Vagina (tissue), 2 donors: ENCODE measurements at regions not wholly inside any gene's neighbourhood (a gene's known extent, or its start where the extent isn't known, plus 50 kb on each side); places are given as distances from the start of the nearest gene placed in this dataset.

ENCODE experiments used
- POLR2A ChIP-seq, 2 donors: fragments of 450-650 bp; IDR thresholded peaks; one replicate each; pipeline ENCODE4 v1.6.1; 2017; ENCODE audit warnings: antibody characterized with exemption in 2 of 2, mild to moderate bottlenecking in 2 of 2, moderate library complexity in 2 of 2
- POLR2AphosphoS5 ChIP-seq, 2 donors: sonication (generic); formaldehyde crosslinking; IDR thresholded peaks; one replicate each; pipeline ENCODE4 v1.9.0; 2017; ENCODE audit warnings: antibody characterized with exemption in 2 of 2, mild to moderate bottlenecking in 2 of 2, low read depth in 1 of 2; ENCODE audit not compliant: insufficient read depth in 1 of 2
- TF ChIP-seq, protein P1 (sequence below), 3 experiments: fragments of 450-650 bp in 2 of 3; fragments of 200-600 bp in 1 of 3; sonication (generic) in 1 of 3; IDR thresholded peaks; one replicate each; pipeline ENCODE4 v1.5.1; 2017 to 2019; ENCODE audit warnings: antibody characterized with exemption in 3 of 3, mild to moderate bottlenecking in 2 of 3, moderate library complexity in 2 of 3

DNA sequence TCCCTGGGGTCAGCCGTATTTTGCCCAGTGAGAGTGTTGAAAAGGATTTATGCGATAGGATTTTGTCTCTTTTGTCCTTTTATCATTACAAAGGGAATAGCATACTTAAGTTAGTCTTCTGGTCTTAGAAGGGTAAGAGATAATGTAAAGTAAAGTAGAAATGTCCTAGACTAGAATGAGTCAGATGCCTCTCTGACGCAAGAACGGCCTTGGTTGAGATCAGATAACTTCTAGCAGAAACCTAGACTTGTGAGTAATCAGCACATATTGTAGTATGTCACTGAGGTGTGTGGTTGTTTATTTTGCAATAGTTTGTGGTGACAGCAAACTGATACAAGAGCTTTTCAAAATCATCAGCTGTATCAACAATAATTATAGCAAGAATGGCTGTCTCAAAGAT lies 866.1 kb downstream of the NSUN3 start:
- TF ChIP-seq, protein P1, sequence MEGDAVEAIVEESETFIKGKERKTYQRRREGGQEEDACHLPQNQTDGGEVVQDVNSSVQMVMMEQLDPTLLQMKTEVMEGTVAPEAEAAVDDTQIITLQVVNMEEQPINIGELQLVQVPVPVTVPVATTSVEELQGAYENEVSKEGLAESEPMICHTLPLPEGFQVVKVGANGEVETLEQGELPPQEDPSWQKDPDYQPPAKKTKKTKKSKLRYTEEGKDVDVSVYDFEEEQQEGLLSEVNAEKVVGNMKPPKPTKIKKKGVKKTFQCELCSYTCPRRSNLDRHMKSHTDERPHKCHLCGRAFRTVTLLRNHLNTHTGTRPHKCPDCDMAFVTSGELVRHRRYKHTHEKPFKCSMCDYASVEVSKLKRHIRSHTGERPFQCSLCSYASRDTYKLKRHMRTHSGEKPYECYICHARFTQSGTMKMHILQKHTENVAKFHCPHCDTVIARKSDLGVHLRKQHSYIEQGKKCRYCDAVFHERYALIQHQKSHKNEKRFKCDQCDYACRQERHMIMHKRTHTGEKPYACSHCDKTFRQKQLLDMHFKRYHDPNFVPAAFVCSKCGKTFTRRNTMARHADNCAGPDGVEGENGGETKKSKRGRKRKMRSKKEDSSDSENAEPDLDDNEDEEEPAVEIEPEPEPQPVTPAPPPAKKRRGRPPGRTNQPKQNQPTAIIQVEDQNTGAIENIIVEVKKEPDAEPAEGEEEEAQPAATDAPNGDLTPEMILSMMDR (IDR thresholded peaks at IDR 0.05), result no peak
- TF ChIP-seq POLR2AphosphoS5 (IDR thresholded peaks at IDR 0.05; ENCODE audit: insufficient read depth in 1 of 2, low read depth in 1 of 2), result no peak
- no peak for TF ChIP-seq POLR2A (IDR thresholded peaks at IDR 0.05)
